ENCODE measurements at regions not wholly inside any gene's neighbourhood (a gene's known extent, or its start where the extent isn't known, plus 50 kb on each side); places are given as distances from the start of the nearest gene placed in this dataset.

- DNase-seq (ENCODE audit: extremely low spot score, unreplicated experiment) = no peak
- Mint-ChIP-seq H3K36me3 (no peaks in the 10 kb centered on the region), H3K27ac (no peak overlapping the region), H3K9me3 (no peaks in the 10 kb centered on the region), H3K27me3 (peaks cover 5% of the 10 kb centered on the region), H3K4me1 (ENCODE audit: unreplicated experiment) (peaks cover 14% of the 10 kb centered on the region), H3K4me3 (no peak overlapping the region)
- TF ChIP-seq, protein P1, sequence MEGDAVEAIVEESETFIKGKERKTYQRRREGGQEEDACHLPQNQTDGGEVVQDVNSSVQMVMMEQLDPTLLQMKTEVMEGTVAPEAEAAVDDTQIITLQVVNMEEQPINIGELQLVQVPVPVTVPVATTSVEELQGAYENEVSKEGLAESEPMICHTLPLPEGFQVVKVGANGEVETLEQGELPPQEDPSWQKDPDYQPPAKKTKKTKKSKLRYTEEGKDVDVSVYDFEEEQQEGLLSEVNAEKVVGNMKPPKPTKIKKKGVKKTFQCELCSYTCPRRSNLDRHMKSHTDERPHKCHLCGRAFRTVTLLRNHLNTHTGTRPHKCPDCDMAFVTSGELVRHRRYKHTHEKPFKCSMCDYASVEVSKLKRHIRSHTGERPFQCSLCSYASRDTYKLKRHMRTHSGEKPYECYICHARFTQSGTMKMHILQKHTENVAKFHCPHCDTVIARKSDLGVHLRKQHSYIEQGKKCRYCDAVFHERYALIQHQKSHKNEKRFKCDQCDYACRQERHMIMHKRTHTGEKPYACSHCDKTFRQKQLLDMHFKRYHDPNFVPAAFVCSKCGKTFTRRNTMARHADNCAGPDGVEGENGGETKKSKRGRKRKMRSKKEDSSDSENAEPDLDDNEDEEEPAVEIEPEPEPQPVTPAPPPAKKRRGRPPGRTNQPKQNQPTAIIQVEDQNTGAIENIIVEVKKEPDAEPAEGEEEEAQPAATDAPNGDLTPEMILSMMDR (conservative IDR thresholded peaks at IDR 0.05) = no peak
Observed at GRCh38 chr5:2995035-2995434, 243.6 kb upstream of the IRX2 start.

GRCh38 chr5:2993771-2994170, 242.3 kb upstream of the IRX2 start:
- TF ChIP-seq, protein P1 (conservative IDR thresholded peaks at IDR 0.05) = no peak
- H3K36me3 Mint-ChIP-seq = no peaks in the 10 kb centered on the region
- no peak overlapping the region for H3K27ac Mint-ChIP-seq
- H3K4me1 Mint-ChIP-seq (ENCODE audit: unreplicated experiment) = peaks cover 9% of the 10 kb centered on the region
- H3K9me3 Mint-ChIP-seq = no peaks in the 10 kb centered on the region
- no peak overlapping the region for H3K4me3 Mint-ChIP-seq
- DNase-seq (ENCODE audit: extremely low spot score, unreplicated experiment) = no peak
- H3K27me3 Mint-ChIP-seq = peaks cover 5% of the 10 kb centered on the region

DNA sequence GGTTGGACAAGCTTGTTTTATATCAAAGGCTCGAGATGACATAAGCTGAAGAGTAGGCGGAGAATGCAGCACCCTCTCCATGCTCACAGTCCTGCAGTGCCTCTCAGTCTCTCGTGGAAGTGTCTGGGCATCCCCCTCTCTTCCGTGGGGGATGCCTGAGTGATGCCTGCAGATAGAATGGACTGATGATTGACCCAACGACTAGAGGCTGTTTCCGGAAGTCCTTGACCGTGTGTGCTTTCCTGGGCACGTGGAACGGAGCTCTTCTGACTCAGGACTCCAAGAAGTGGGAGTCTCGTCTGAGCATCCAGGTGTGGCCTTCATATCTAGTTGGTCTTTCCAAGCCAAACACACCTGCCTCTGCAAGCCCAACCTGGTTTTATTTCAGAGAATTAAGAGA, 241.8 kb upstream of the IRX2 start:
- Mint-ChIP-seq H3K4me3 (no peak overlapping the region), H3K27me3 (peaks cover under 1% of the 10 kb centered on the region), H3K27ac (no peak overlapping the region), H3K9me3 (no peaks in the 10 kb centered on the region), H3K4me1 (ENCODE audit: unreplicated experiment) (peaks cover 5% of the 10 kb centered on the region), H3K36me3 (no peaks in the 10 kb centered on the region)
- DNase-seq (ENCODE audit: extremely low spot score, unreplicated experiment) = no peak
- TF ChIP-seq, protein P1 (conservative IDR thresholded peaks at IDR 0.05) = no peak

DNA sequence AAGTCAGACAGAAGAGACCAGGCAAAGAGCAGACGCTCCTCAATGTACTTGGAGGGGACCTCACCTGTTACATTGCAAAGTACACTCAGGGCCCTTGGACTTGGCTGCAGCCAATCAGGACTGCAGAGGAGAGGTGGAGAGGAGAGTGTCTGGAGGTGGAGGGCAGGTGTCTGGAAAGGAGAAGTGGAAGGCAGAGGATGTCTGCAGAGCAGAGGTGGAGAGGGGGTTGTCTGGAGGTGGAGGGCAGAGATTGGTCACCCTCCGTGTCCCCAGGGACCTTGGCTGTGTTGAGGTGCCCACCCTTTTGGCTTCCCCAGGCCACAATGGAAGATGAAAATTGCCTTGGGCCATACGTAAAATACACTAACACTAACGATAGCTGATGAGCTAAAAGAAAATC, 241.3 kb upstream of the IRX2 start:
- no peaks in the 10 kb centered on the region for H3K4me1 Mint-ChIP-seq (ENCODE audit: unreplicated experiment)
- H3K9me3 Mint-ChIP-seq = no peaks in the 10 kb centered on the region
- H3K36me3 Mint-ChIP-seq = no peaks in the 10 kb centered on the region
- TF ChIP-seq, protein P1 (conservative IDR thresholded peaks at IDR 0.05) = no peak
- no peak overlapping the region for H3K4me3 Mint-ChIP-seq
- H3K27ac Mint-ChIP-seq = no peak overlapping the region
- no peak for DNase-seq (ENCODE audit: extremely low spot score, unreplicated experiment)
- no peaks in the 10 kb centered on the region for H3K27me3 Mint-ChIP-seq

GRCh38 chr5:2991884-2992283, 240.4 kb upstream of the IRX2 start:
- no peak for DNase-seq (ENCODE audit: extremely low spot score, unreplicated experiment)
- TF ChIP-seq, protein P1 (conservative IDR thresholded peaks at IDR 0.05) = no peak
- peaks cover 2% of the 10 kb centered on the region for H3K36me3 Mint-ChIP-seq
- no peak overlapping the region for H3K27ac Mint-ChIP-seq
- H3K9me3 Mint-ChIP-seq = no peaks in the 10 kb centered on the region
- H3K27me3 Mint-ChIP-seq = peaks cover 2% of the 10 kb centered on the region
- no peaks in the 10 kb centered on the region for H3K4me1 Mint-ChIP-seq (ENCODE audit: unreplicated experiment)
- H3K4me3 Mint-ChIP-seq = no peak overlapping the region

DNA sequence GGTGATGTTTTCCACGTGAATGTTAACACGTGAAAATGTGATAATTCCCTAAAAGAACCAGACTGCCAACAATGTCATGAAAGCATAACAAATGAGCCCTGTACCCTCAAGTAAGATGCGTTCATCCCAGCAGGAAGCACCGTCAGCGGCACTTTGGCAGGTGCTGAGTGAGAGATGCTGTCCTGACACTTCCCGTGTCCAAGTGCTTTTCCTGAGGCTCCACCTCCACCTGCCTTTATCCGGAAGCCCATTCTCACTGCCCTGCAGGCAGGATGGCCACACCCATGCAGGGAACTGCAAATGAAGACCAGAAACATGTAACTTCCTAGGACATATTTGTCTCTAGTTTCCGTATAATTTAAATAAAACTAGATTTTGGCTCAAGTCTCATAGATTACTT, 238.0 kb upstream of the IRX2 start:
- H3K27me3 Mint-ChIP-seq = peaks cover 3% of the 10 kb centered on the region
- no peak overlapping the region for H3K4me3 Mint-ChIP-seq
- H3K36me3 Mint-ChIP-seq = peaks cover 3% of the 10 kb centered on the region
- DNase-seq (ENCODE audit: extremely low spot score, unreplicated experiment) = no peak
- no peaks in the 10 kb centered on the region for H3K4me1 Mint-ChIP-seq (ENCODE audit: unreplicated experiment)
- TF ChIP-seq, protein P1 (conservative IDR thresholded peaks at IDR 0.05) = no peak
- no peaks in the 10 kb centered on the region for H3K9me3 Mint-ChIP-seq
- H3K27ac Mint-ChIP-seq = no peak overlapping the region

Measured in type B pancreatic cell (in vitro differentiated cells).